ENCODE measurements at regions not wholly inside any gene's neighbourhood (a gene's known extent, or its start where the extent isn't known, plus 50 kb on each side); places are given as distances from the start of the nearest gene placed in this dataset.
"Not testable (repeated sequence)": the region's sequence is repeated elsewhere in the genome, so short reads cannot be mapped to it uniquely, and the experiment has no call there.

DNA sequence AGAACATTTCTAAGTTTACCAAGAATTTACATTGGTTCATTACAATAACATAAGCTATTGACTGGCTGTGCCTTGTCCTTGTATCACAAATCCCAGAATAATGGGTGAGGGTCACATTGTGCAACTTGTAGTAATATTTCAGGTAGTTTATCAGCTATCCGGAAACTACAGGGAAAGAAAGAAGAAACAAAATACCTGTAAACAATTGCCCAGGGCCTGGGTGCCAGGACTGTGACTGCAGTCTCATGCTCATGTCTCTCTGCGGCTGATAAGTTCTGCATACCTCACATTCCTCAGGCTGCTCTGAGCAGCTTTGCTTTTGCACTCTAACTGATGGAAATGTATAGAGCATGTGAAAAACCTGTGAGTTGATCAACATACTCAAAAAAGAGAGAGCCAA is 131.8 kb upstream of the TRIM24 start:
- DNase-seq: no peak

DNA sequence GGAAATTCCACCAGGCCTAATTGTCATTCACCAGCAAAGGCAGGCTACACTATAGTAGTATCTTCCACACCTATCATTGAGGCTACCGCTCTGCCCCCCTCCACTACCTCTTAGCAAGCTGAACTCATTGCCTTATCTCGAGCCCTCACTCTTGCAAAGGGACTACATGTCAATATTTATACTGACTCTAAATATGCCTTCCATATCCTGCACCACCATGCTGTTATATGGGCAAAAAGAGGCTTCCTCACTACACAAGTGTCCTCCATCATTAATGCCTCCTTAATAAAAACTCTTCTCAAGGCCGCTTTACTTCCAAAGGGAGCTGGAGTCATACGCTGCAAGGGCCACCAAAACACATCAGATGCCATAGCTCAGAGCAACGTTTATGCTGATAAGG is 127.2 kb upstream of the TRIM24 start:
- not testable (repeated sequence) for DNase-seq

DNA sequence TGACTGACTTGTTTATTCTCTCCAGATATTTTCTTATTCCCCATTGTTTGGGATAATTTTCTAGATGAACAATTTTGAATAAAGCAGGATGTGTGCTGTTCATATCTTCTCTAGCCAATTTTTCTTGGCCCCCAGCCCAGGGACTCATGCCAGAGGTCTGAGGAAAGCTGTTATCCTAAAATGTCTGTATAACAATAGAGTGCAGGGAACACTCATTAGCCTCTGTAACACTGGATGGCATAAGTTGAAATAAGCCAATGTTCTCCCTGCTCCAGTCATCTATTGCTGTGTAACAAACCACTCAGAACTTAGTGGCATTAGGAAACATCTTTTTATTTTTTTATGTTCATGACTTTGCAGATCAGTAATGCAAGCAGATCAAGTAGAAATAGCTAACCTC is 121.7 kb upstream of the TRIM24 start:
- no peak for DNase-seq

GRCh38 chr7:138339229-138339628 is 120.8 kb upstream of the TRIM24 start:
- DNase-seq: not testable (repeated sequence)

GRCh38 chr7:138342990-138343389 is 117.1 kb upstream of the TRIM24 start:
- no peak for DNase-seq

DNA sequence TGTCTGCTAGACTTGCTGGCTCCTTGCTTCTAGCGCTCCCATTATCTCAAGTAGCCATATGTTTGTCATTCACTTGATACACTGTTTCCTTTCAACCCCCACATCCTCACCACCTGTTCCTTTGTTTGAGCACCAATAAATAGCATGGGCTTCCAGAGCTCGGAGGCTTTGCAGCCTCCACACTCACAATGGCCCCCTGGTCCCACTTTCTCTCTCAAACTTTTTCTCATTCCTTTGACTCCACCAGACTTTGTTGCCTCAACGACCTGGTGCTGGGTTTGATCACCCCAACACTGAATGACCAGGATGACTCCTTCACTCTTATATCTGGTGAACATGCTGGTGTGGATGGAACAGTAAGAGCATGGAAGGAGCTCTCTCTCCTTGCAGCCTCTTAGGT is 114.5 kb upstream of the TRIM24 start:
- DNase-seq: no peak

- DNase-seq: no peak
Observed at GRCh38 chr7:138346975-138347374, 113.1 kb upstream of the TRIM24 start.

DNA sequence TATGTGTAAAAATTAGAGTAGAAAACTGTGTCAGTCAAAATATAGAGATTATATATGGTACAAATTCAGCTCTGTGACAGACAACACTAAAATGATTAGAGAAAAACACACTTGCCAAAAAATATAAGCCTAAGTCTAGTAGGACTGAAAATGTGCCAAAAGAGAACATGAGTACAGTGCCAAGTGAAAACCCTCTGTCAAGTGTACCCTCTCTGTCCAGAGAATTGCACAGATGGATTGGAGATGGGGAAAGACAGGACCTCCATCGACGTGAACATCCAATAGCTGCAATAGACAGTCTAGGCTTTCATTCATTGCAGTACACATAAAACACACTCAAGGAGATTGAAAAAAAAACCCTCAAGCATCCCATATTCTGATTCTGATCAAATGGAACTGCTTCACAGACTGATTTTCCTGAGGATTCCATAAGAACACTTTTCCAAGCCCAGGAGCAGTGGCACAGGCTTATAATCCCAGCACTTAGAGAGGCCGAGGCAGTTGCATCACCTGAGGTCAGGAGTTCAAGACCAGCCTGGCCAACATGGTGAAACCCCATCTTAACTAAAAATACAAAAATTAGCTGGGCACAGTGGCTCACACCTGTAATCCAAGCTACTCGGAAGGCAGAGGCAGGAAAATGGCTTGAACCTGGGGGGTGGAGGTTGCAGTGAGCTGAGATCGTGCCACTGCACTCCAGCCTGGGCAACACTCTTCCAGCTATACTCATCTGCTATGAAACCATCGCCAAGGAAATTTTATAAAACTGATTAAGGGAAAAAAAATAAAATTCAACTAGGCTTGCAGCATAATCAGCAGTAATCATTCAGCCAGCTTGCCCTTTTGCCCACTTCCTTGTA is 110.0 kb upstream of the TRIM24 start:
- no peak for DNase-seq

GRCh38 chr7:138350701-138351357 is 109.2 kb upstream of the TRIM24 start:
- no peak for DNase-seq

DNA sequence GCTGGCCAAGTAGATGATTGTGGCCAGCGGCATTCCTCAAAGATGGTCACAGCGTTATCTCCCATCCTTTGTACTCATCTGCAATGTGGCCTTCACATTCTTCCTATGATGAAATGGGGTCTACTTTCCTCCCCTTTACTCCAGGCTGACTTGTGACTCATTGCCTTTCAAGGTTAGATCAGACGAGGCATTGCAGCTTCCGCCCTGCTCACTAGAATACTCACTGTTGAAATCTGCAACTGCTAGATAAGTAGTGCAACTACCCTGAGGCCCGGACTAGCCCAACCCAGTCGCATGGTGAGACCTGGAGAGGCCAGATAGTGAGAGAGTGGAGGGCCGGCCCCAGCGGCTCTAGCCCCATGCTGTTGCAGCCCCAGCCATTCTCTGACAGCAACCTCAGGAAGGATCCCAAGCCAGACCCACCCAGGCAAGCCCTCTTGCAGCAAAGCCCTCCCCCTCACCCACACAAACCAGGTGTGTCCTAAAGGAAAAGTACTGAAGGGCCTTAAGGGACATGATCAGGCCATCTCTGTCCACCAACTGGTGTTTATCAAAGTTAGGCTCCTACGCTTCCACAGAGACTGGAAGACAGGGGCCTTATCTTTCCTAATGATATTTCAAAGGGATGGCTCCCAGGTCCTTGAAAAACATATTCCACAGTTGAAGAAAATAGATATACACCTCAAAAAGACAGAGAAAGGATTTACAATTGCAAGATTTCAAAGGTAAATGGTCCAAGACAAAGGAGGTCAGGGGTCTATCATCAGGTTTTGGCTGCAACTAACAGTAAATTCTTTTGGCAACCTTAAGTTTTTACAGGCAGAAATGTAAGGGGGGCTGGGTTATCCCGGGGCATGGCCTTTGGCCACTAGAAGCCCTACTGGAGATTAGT is 107.2 kb upstream of the TRIM24 start:
- no peak for DNase-seq

DNA sequence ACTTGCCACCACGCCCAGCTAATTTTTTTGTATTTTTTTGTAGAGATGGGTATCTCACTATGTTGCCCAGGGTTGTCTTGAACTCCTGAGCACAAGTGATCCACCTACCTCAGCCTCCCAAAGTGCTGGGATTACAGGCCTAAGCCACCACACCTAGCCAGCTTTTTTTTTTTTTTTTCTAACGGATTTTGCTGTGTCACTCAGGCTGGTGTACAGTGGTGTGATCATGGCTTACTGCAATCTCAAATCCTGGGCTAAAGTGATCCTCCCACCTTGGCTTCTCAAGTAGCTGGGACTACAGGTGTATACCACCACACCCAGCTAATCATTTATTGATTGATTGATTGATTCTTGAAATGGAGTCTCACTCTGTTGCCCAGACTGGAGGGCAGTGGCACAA is 106.0 kb upstream of the TRIM24 start:
- DNase-seq: no peak

GRCh38 chr7:138355254-138355653 is 104.8 kb upstream of the TRIM24 start:
- no peak for DNase-seq

GRCh38 chr7:138358850-138359341 is 101.2 kb upstream of the TRIM24 start:
- no peak for DNase-seq

GRCh38 chr7:138359870-138360559 is 100.0 kb upstream of the TRIM24 start:
- no peak for DNase-seq

GRCh38 chr7:138363721-138364120 is 96.3 kb upstream of the TRIM24 start:
- DNase-seq: no peak

DNA sequence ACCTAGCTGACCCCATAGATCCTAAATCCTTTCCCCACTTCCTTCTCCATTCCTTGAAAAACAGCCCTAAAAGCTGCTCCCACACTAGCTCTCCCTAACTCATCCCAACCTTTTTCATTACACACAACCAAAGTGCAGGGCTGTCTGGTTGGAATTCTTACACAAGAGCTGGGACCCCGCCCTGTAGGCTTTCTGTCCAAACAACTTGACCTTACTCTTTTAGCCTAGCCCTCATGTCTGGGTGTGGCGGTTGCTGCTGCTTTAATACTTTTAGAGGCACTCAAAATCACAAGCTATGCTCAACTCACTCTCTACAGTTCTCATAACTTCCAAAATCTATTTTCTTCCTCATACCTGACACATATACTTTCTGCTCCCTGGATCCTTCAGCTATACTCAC is 93.9 kb upstream of the TRIM24 start:
- DNase-seq: not testable (repeated sequence)

- DNase-seq: not testable (repeated sequence)
Observed at GRCh38 chr7:138366676-138367075, 93.4 kb upstream of the TRIM24 start.

DNA sequence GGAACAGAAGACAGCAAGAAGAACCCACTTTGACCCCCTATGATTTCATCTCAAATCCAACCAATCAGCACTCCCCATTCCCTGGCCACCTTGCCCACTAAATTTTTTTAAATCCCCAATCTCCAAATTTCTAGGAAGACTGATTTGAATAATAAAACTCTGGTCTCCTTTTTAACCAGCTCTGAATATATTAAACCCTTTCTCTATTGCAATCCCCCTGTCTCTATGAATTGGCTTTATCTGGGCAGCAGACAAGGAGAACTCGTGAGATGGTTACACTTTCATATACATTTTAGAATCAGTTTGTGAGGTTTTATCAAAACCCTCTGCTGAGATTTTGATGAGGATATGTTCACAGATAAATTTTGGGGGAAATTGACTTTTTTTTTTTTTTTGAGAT is 90.3 kb upstream of the TRIM24 start:
- no peak for DNase-seq

- no peak for DNase-seq
Observed at GRCh38 chr7:138370956-138371355, 89.1 kb upstream of the TRIM24 start.

GRCh38 chr7:138374119-138374693 is 85.9 kb upstream of the TRIM24 start:
- no peak for DNase-seq

DNA sequence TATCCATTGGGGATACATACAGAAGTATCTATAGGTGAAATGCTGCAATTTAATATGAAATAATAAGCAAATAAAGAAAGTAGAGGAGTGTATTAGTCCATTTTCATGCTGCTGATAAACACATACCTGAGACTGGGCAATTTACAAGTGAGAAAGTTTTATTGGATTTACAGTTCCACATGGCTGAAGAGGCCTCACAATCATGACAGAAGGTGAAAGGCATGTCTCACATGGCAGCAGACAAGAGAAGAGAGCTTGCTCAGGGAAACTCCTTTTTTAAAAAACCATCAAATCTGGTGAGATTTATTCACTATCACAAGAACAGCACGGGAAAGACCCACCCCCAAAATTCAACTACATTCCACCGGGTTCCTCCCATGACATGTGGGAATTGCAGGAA is 82.8 kb upstream of the TRIM24 start:
- DNase-seq: no peak

Data from NCI-H146 (cell line).